Lower leg skin (tissue), 4 donors: ENCODE measurements at regions not wholly inside any gene's neighbourhood (a gene's known extent, or its start where the extent isn't known, plus 50 kb on each side); places are given as distances from the start of the nearest gene placed in this dataset.

Source experiments
- DNase-seq, 2 donors: peaks; one replicate each; pipeline ENCODE4 v3.0.0-alpha.2; 2019; ENCODE audit warnings: low spot score in 2 of 2
- H3K4me3 ChIP-seq: fragments of 200-600 bp; sonication (generic); 2 replicates; pipeline ENCODE4 v1.5.1; 2017; ENCODE audit warnings: mild to moderate bottlenecking, low read depth; ENCODE audit not compliant: poor library complexity, severe bottlenecking
- POLR2A ChIP-seq, 2 donors: fragments of 450-650 bp; IDR thresholded peaks; one replicate each; pipeline ENCODE4 v1.6.1; 2016 to 2017; ENCODE audit warnings: antibody characterized with exemption in 2 of 2, mild to moderate bottlenecking in 1 of 2, moderate library complexity in 1 of 2
- WGBS, 2 donors: methylation state at CpG; one replicate each; pipeline ENCODE4 v1.1.5; 2018; 5-methylcytosine and 5-hydroxymethylcytosine counted together
- intact Hi-C: fragments of 100-400 bp; cut with DNase I; formaldehyde crosslinking; loops from one replicate; pipeline ENCODE4 v1.15.0; 2023; ENCODE audit warnings: low total_unique reads
- TF ChIP-seq, protein P1 (sequence below), 3 donors: fragments of 450-650 bp; IDR thresholded peaks; one replicate each; pipeline ENCODE4 v1.5.1; 2016; ENCODE audit warnings: antibody characterized with exemption in 3 of 3, mild to moderate bottlenecking in 3 of 3, moderate library complexity in 2 of 3

DNA sequence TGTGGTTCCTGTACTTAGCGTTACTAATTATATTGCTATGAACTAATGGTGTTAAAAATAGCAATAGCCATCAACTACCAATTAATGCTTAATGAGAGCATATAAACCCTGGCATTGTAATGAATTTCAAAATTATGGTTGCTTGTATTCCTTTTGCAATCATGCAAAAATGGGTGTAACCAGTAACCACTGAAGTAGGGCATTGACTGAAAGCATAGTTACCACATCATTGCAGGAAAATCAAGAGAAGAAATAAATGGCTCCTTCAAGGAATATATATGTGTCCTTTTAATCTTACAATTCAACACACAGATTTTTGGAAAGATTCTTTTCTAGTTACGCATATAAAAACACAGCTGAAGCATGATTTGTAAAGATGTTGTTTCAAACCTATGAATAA lies 328.3 kb upstream of the AGTR1 start:
- TF ChIP-seq, protein P1, sequence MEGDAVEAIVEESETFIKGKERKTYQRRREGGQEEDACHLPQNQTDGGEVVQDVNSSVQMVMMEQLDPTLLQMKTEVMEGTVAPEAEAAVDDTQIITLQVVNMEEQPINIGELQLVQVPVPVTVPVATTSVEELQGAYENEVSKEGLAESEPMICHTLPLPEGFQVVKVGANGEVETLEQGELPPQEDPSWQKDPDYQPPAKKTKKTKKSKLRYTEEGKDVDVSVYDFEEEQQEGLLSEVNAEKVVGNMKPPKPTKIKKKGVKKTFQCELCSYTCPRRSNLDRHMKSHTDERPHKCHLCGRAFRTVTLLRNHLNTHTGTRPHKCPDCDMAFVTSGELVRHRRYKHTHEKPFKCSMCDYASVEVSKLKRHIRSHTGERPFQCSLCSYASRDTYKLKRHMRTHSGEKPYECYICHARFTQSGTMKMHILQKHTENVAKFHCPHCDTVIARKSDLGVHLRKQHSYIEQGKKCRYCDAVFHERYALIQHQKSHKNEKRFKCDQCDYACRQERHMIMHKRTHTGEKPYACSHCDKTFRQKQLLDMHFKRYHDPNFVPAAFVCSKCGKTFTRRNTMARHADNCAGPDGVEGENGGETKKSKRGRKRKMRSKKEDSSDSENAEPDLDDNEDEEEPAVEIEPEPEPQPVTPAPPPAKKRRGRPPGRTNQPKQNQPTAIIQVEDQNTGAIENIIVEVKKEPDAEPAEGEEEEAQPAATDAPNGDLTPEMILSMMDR (IDR thresholded peaks at IDR 0.05), result no peak
- no peak for TF ChIP-seq POLR2A (IDR thresholded peaks at IDR 0.05)
- no peak overlapping the region for H3K4me3 ChIP-seq
- WGBS, 2 donors, result 68% methylated on average over 2 of the region's 2 CpGs
- intact Hi-C loops, result no loop called here
- no peak for DNase-seq

DNA sequence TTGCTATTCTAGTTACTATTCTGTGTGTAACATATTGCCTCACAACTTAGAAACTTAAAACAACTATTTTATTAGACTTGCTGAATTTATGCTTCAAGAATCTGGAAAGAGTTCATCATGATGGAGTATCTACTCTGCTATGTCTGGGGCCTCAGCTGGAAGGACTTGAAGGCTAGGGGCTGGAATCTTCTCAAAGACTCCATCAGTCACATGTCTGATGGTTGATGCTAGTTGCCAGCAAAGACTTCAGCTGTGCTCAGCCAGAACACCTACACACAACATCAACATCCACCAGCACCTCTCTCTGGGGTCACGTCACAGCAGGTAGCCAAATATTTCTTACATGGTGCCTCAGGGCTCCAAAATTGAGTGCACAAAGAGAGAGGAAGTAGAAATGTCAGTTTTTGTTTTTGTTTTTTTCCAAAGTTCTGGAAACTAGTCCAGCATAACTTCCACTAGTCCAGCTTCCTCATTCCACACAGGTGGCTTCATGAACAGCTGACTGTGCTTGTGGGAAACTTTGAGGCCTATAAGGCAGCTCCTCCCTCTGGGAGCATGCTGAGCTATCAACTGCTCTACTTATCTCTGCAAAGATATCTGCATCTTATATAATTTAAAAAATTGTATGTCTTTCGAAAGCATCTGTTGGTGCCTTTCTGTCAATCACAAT lies 325.4 kb upstream of the AGTR1 start:
- H3K4me3 ChIP-seq, result no peak overlapping the region
- no peak for DNase-seq
- 44 to 65% methylated on average over 2 of the region's 2 CpGs for whole genome bisulfite sequencing, 2 donors

DNA sequence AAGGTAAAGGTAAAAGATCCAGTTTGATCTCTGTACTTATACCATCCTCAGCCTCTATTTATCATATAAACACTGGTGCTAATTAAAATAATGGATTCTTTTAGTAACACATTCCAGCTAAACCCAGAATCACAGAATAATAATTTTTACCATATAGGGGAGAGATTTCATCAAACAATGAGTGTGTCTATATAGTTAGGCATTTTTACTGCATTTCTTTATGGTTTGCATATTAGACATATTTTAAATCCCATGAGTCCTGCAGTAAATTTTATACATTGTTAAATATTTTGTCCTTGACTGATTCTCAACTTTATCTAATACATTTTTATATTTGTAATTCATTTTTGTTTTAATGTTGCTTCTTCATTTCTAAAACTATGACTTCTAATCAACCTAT lies 323.7 kb upstream of the AGTR1 start:
- DNase-seq, result no peak
- intact Hi-C loops, result no loop called here
- no peak for TF ChIP-seq POLR2A (IDR thresholded peaks at IDR 0.05)
- TF ChIP-seq, protein P1 (IDR thresholded peaks at IDR 0.05), result no peak
- no peak overlapping the region for H3K4me3 ChIP-seq

More for the DNA sequence above, 325.4 kb upstream of the AGTR1 start:
- no peak for TF ChIP-seq POLR2A (IDR thresholded peaks at IDR 0.05)
- TF ChIP-seq, protein P1 (IDR thresholded peaks at IDR 0.05), result no peak
- intact Hi-C loops, result no loop called here

DNA sequence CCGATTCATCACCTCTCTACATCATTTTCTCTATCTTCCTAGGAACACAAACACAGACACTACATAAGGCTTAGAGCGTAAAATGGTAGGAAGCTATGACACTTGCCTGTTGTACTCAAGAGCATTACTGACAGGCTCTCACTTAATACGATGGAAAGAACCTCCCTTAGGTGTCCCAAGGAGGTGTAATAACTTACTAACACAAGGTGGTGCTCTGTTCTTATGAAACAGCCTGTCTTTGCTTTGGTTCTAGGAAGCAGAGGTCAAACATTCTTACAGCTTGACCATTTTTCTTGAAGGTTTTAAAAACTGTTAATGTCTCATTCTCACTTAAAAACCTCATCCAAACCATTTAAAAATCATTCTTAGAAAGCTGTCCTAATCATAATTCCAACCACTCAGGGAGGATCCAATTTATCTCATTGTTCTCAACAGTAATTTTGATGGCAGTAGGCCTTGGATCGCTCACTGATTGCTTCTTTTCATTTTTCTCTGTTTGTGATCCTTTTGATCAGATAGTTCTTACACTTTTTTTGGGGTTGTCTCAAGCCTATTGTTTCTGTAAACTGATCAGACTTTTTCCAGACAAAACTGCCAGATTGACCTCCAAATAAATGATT lies 317.8 kb upstream of the AGTR1 start:
- DNase-seq, result no peak
- no peak overlapping the region for H3K4me3 ChIP-seq
- TF ChIP-seq, protein P1 (IDR thresholded peaks at IDR 0.05), result no peak
- TF ChIP-seq POLR2A (IDR thresholded peaks at IDR 0.05), result no peak
- intact Hi-C loops, result no loop called here
- WGBS, 2 donors, result 72 to 74% methylated on average over 4 of the region's 4 CpGs

DNA sequence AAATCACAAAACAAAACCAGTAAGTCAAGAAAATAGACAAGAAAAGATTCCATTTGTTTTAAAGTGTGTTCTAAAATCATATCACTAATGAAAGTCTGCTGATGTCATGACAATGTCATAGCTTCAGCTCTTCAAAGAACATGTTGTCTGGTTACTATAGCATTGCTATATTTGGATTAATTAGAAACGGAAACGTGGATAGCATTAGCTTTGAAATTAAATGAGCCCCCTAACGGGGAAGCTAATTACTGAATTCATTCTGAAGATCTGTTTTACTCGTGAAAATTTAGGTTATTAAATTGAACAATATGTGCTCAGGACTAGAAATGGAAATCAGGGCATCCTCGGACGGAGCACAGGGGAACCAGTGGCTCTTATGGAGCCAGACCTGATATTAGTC lies 316.7 kb upstream of the AGTR1 start:
- WGBS, 2 donors, result 80 to 81% methylated on average over 6 of the region's 6 CpGs
- no peak overlapping the region for H3K4me3 ChIP-seq
- DNase-seq, result no peak
- intact Hi-C loops, result no loop called here
- no peak for TF ChIP-seq POLR2A (IDR thresholded peaks at IDR 0.05)
- TF ChIP-seq, protein P1 (IDR thresholded peaks at IDR 0.05), result no peak

DNA sequence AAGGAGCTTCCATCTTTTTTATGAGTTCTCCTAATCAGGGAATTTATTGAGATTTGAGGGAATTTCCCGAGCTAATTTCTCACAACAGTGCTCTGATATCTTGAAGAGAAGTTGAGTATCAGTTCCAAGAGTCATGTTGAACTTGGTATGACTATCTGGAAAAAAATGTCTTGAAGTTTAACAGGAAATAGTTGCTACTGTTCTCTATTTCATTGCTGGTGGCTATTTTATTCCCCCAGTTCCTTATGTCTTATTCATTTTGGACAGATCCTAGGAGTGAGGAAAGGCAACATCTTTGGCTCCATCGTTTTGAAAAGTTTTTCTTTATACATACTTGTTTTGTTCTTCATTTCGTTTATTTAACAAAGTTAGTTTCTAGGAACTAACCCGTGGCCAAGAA lies 307.8 kb upstream of the AGTR1 start:
- TF ChIP-seq POLR2A (IDR thresholded peaks at IDR 0.05), result no peak
- TF ChIP-seq, protein P1 (IDR thresholded peaks at IDR 0.05), result no peak
- 56 to 72% methylated on average over 4 of the region's 4 CpGs for WGBS, 2 donors
- no peak for DNase-seq
- intact Hi-C loops, result no loop called here
- no peak overlapping the region for H3K4me3 ChIP-seq
